ENCODE measurements at regions not wholly inside any gene's neighbourhood (a gene's known extent, or its start where the extent isn't known, plus 50 kb on each side); places are given as distances from the start of the nearest gene placed in this dataset.

DNA sequence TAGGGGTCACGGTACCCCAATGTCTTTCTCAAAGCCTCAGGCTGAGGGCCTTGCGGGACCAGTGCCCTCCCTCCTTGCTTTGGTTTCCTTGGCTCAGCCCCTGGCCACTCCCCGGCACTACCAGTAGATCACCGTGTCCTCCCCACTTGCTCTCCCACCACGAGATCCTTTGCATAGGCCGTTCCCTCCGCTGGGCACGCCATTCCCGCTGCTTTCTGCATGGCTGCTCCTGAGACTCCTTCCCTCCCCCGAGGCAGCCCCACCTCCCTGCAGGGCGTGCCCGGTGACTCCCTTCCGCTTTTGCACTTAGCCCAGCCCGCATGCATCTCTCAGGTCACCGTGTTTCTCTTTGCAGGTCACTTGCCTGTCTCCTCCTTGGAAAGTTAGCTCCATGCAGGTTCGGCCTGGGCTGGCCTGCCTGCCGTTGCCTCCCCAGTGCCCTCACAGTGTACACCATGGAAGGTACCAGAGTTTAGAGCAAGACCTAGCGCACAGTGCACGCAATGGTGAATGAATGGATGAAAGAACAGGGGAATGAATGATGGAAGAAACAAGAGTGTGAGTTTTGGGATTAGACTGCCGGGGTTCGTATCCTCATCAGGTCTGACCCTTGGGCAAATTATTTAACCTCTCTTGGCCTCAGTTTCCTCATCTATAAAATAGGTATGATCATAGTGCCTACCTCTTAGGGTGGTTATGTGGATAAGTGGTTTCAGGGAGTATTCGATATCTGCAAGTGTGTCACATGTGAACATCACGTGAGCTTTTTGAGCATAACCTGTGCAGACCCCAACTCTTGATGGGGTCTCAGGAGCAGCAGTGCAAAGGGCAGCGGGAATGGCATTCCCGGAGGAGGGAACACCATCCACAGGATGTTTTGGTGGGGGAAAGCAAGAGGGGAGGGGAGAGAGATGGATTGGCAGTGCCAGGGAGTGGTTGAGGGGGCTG lies 214.3 kb downstream of the C9orf50 start:
- peak; percentile 53 for ATAC-seq (ENCODE audit: low FRiP score)
- TF ChIP-seq CTCF (IDR thresholded peaks at IDR 0.05), result no peak
- no peak for DNase-seq (ENCODE audit: low spot score)

- DNase-seq (ENCODE audit: low spot score), result no peak
- ATAC-seq (ENCODE audit: low FRiP score), result no peak
- TF ChIP-seq CTCF (IDR thresholded peaks at IDR 0.05), result no peak
Measured at GRCh38 chr9:129405827-129406213, 215.1 kb downstream of the C9orf50 start.

DNA sequence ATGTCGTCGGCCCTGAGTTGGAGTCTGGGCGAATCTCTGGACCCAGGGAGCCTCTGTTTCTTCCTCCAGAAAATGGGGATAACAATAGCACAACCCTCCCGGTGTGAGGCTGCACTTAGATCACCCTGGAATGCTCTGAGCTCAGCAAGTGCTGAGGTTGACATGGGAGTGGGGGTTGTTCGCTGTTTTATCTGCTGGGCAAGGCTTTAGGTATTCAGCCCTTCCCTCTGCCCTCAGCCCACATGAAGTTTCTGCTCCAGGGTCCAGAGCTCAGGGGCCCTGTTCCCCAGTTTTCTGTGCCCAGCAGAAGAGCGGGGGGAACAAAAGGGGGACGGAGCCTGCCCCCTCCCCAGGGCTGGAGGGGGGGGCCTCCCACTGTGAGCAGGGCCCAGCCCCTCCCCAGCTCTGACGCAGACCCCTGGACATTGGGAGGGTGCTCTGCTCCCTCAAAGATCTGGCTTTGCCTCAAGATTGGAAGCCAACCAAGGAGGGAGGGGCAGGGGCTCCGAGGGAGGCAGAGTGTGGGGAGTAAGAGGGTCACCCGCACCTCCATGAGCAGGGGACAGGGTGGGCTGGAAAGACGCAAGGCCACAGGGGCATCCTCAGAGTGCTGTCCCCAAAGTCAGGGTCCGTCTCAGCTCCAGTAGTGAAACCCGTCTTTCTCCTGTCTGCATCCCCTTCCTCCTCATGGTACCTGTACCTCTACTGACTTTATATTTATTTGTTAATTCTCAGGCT lies 215.6 kb downstream of the C9orf50 start:
- ATAC-seq (ENCODE audit: low FRiP score), result peak; percentile 48
- TF ChIP-seq CTCF (IDR thresholded peaks at IDR 0.05), result no peak
- DNase-seq (ENCODE audit: low spot score), result no peak

- ATAC-seq (ENCODE audit: low FRiP score), result no peak
- TF ChIP-seq CTCF (IDR thresholded peaks at IDR 0.05), result no peak
- DNase-seq (ENCODE audit: low spot score), result no peak
Measured at GRCh38 chr9:129404621-129405020, 216.3 kb downstream of the C9orf50 start.

DNA sequence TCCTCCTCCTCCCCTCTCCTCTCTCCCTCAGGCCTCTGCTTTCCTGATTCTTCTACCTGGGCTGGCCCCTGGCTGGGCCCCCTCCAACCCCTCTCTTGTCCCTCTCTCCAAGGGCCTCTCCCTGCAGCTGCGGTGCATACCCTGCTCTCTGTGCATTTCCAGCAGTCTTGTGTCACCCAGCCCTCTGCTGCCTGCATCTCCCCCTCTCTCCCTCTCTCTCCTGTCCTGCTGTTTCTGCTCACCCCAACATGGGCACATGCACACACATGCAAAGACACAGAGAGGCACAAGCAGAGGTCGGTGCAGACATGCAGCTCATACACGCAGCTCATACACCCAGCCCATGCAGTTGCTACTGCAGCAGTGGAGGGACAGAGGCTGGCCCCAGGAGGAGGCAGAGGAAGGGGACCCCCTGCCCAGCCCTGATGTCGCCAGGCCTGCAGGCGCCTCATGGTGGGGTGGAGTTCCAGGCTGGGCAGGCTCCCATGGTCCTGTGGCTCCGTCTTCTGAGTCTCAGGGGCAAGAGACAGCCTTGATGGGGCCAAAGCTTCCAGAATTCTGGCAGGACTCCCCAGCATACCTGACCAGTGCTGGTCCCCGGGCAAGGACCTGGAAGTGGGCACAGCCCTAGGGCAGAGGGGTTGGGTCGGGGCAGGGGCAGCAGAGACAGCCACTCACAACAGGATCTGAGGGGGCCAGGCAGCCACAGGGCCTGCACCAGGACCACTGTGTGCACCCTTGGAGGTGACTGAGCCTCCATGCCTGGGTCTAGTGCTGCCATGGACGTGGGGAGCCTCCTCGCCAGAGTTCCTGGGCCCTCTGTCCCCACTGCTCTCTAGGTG lies 216.9 kb downstream of the C9orf50 start:
- ATAC-seq (ENCODE audit: low FRiP score) (no peak), DNase-seq (ENCODE audit: low spot score) (no peak)
- TF ChIP-seq CTCF (IDR thresholded peaks at IDR 0.05), result no peak

GRCh38 chr9:129402931-129403778 lies 217.7 kb downstream of the C9orf50 start:
- TF ChIP-seq CTCF (IDR thresholded peaks at IDR 0.05), result no peak
- ATAC-seq (ENCODE audit: low FRiP score), result no peak

More at GRCh38 chr9:129402931-129403778, 217.7 kb downstream of the C9orf50 start:
- DNase-seq (ENCODE audit: low spot score), result no peak
